ENCODE measurements at regions not wholly inside any gene's neighbourhood (a gene's known extent, or its start where the extent isn't known, plus 50 kb on each side); places are given as distances from the start of the nearest gene placed in this dataset.

DNA sequence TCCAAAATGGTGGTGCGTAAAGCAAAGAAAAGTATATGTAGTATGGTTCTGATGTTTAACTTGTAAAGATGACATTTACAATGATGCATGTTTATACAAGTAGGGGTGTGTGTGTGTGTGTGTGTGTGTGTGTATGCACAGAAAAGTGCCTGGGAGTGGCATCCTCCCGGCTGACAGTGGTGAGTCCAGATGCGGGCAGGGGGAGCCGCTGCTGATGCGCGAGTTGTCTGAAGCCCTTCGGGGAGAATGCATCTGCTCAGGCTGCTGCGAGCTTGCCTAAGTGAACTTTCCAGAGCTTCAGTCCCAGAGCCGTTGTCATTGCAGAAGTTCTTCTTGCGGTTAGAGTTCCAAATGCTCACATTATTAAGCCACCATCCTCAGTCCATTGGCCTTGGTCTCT, 429.7 kb upstream of the HS6ST1 start:
- Histone ChIP-seq H3K9me1 (replicated peaks; ENCODE audit: control insufficient read depth, extremely low read depth, insufficient read depth, low read length) (no peaks in the 10 kb centered on the region), H3K9me3 (replicated peaks; ENCODE audit: control insufficient read depth, insufficient read depth, low read length) (no peaks in the 10 kb centered on the region), H3K27me3 (ENCODE audit: control insufficient read depth in 2 of 2, insufficient read depth in 2 of 2, low read length in 2 of 2) (no peaks in the 10 kb centered on the region), H3K9ac (replicated peaks; ENCODE audit: extremely low read depth, insufficient read depth, low read length) (no peak overlapping the region), H2AFZ (ENCODE audit: low read depth, low read length) (no peak overlapping the region), H4K20me1 (replicated peaks; ENCODE audit: control insufficient read depth, extremely low read depth, insufficient read depth, low read length) (no peaks in the 10 kb centered on the region), H3K4me2 (ENCODE audit: insufficient read depth, low read length) (no peak overlapping the region), H3K36me3 (ENCODE audit: control insufficient read depth in 2 of 2, extremely low read depth in 1 of 2, insufficient read depth in 2 of 2, low read length in 2 of 2) (no peaks in the 10 kb centered on the region), H3K79me2 (ENCODE audit: control insufficient read depth, insufficient read depth, low read length) (no peaks in the 10 kb centered on the region), H3K4me3 (replicated peaks in 1 of 3; ENCODE audit: insufficient read depth in 1 of 3, low read depth in 1 of 3, low read length in 3 of 3) (no peak overlapping the region), H3K27ac (ENCODE audit: insufficient read depth, low read depth, low read length) (no peak overlapping the region), H3K4me1 (ENCODE audit: control insufficient read depth, extremely low read depth, insufficient read depth, low read length) (no peaks in the 10 kb centered on the region)
- CTCF ChIA-PET = interaction anchor here (1.2 to 1.4 kb wide), 2 partner anchors 10 to 12 kb away, joined by 3 to 5 read pairs; no protein-coding TSS in a partner anchor
- no TSS peak for BruUV-seq (replicated peaks)
- POLR2A ChIA-PET = no interaction called here
- TF ChIP-seq MAX (IDR thresholded peaks at IDR 0.05; ENCODE audit: insufficient read depth, insufficient read length) (no peak), POLR2AphosphoS5 (IDR thresholded peaks at IDR 0.05; ENCODE audit: insufficient read depth, low read depth, low read length) (no peak), EZH2 (IDR thresholded peaks at IDR 0.05; ENCODE audit: borderline replicate concordance, low read depth, low read length, severe bottlenecking) (no peak), POLR2A (IDR thresholded peaks at IDR 0.05; ENCODE audit: low read depth, low read length) (no peak), FOS (IDR thresholded peaks at IDR 0.05; ENCODE audit: borderline replicate concordance, insufficient read depth, low read length) (no peak), JUN (IDR thresholded peaks at IDR 0.05; ENCODE audit: borderline replicate concordance, insufficient read depth, insufficient read length, low read depth) (no peak), GATA2 (IDR thresholded peaks at IDR 0.05; ENCODE audit: insufficient read depth, insufficient read length, low read depth, low read length) (no peak), MYC (IDR thresholded peaks at IDR 0.05; ENCODE audit: low read depth, low read length) (no peak), CTCF (IDR thresholded peaks at IDR 0.05; ENCODE audit: extremely low read depth in 1 of 2, insufficient read depth in 1 of 2, low read depth in 1 of 2, low read length in 2 of 2) (no peak)
- intact Hi-C loops (cut with micrococcal nuclease) = no loop called here
- FAIRE-seq = no peak
- no peak for DNase-seq (ENCODE audit: low read depth, low spot score)
- dilution Hi-C loops (cut with MboI; ENCODE audit: extremely low pct_ligation_motif_present, low sequenced_read_pairs) = no loop called here
